Mucosa of descending colon (tissue), 3 donors: ENCODE measurements at regions not wholly inside any gene's neighbourhood (a gene's known extent, or its start where the extent isn't known, plus 50 kb on each side); places are given as distances from the start of the nearest gene placed in this dataset.

Experiments
- ATAC-seq: fragments of 200-7000 bp; cut with Tn5 transposase; one replicate; pipeline ENCODE4 v1.9.1; 2020; ENCODE audit warnings: mild to moderate bottlenecking, moderate library complexity
- DNase-seq, 3 donors: peaks; one replicate each; pipeline ENCODE4 v3.0.0-alpha.2; 2020
- H3K36me3 ChIP-seq: fragments of 200-600 bp; one replicate; pipeline ENCODE4 v1.8.0; 2021; ENCODE audit warnings: low read depth, mild to moderate bottlenecking
- H3K4me1 ChIP-seq: fragments of 200-600 bp; one replicate; pipeline ENCODE4 v1.8.0; 2021; ENCODE audit warnings: low read depth, mild to moderate bottlenecking
- H3K4me3 ChIP-seq: fragments of 200-600 bp; one replicate; pipeline ENCODE4 v1.8.0; 2021; ENCODE audit warnings: mild to moderate bottlenecking
- H3K9me3 ChIP-seq: fragments of 200-600 bp; one replicate; pipeline ENCODE4 v1.8.0; 2021; ENCODE audit warnings: mild to moderate bottlenecking
- CTCF ChIP-seq: fragments of 200-600 bp; IDR thresholded peaks from one replicate; pipeline ENCODE4 v1.8.0; 2022; ENCODE audit warnings: antibody characterized with exemption, mild to moderate bottlenecking
- intact Hi-C, 2 donors: fragments of 100-400 bp; cut with DNase I in 1 of 2; cut with micrococcal nuclease in 1 of 2; formaldehyde crosslinking; loops; one replicate each; pipeline versions ENCODE4 v1.11.0 to v1.11.1; 2022; cut with DNase I, micrococcal nuclease
- donor health status: DM: no; HTN: no; CAD: no; lungs with moderate emphysema.
- donor health status: DM: no; HTN: no; CAD: no.
- donor health status: DM: no; HTN: yes; CAD: no.

- intact Hi-C loops = no loop called here
- H3K4me3 ChIP-seq = no peak overlapping the region
- TF ChIP-seq CTCF = no peak
- DNase-seq = no peak
- H3K9me3 ChIP-seq = no peaks in the 10 kb centered on the region
- no peak for ATAC-seq
- no peaks in the 10 kb centered on the region for H3K36me3 ChIP-seq
- no peaks in the 10 kb centered on the region for H3K4me1 ChIP-seq
Measured at GRCh38 chr3:8186213-8186612, 315.4 kb upstream of the LMCD1 start.

- H3K36me3 ChIP-seq = no peaks in the 10 kb centered on the region
- no peaks in the 10 kb centered on the region for H3K9me3 ChIP-seq
- no peak for TF ChIP-seq CTCF
- no peak for DNase-seq
- intact Hi-C loops = no loop called here
- H3K4me1 ChIP-seq = no peaks in the 10 kb centered on the region
- no peak overlapping the region for H3K4me3 ChIP-seq
- ATAC-seq = no peak
Measured at GRCh38 chr3:8187996-8188395, 313.6 kb upstream of the LMCD1 start.

- no peak overlapping the region for H3K4me3 ChIP-seq
- no peak for ATAC-seq
Measured at GRCh38 chr3:8189051-8189450, 312.6 kb upstream of the LMCD1 start.

GRCh38 chr3:8191406-8191805 is 310.2 kb upstream of the LMCD1 start:
- intact Hi-C loops = no loop called here
- Histone ChIP-seq H3K9me3 (no peaks in the 10 kb centered on the region), H3K4me1 (no peaks in the 10 kb centered on the region), H3K4me3 (no peak overlapping the region), H3K36me3 (no peaks in the 10 kb centered on the region)
- DNase-seq (no peak), ATAC-seq (no peak)
- TF ChIP-seq CTCF = no peak

More at GRCh38 chr3:8189051-8189450, 312.6 kb upstream of the LMCD1 start:
- intact Hi-C loops = no loop called here
- H3K36me3 ChIP-seq = no peaks in the 10 kb centered on the region
- no peak for DNase-seq
- H3K9me3 ChIP-seq = no peaks in the 10 kb centered on the region
- H3K4me1 ChIP-seq = no peaks in the 10 kb centered on the region
- no peak for TF ChIP-seq CTCF

- no peaks in the 10 kb centered on the region for H3K4me1 ChIP-seq
- no peak for TF ChIP-seq CTCF
- DNase-seq (no peak), ATAC-seq (no peak)
- no peaks in the 10 kb centered on the region for H3K9me3 ChIP-seq
- no peaks in the 10 kb centered on the region for H3K36me3 ChIP-seq
- intact Hi-C loops = no loop called here
- H3K4me3 ChIP-seq = no peak overlapping the region
Measured at GRCh38 chr3:8197384-8197783, 304.2 kb upstream of the LMCD1 start.

- intact Hi-C loops = no loop called here
- no peaks in the 10 kb centered on the region for H3K36me3 ChIP-seq
- H3K9me3 ChIP-seq = no peaks in the 10 kb centered on the region
- TF ChIP-seq CTCF = no peak
- H3K4me3 ChIP-seq = no peak overlapping the region
- DNase-seq = no peak
- H3K4me1 ChIP-seq = no peaks in the 10 kb centered on the region
- no peak for ATAC-seq
Measured at GRCh38 chr3:8198605-8199004, 303.0 kb upstream of the LMCD1 start.
